Right atrium auricular region (tissue), 2 donors: ENCODE measurements at regions not wholly inside any gene's neighbourhood (a gene's known extent, or its start where the extent isn't known, plus 50 kb on each side); places are given as distances from the start of the nearest gene placed in this dataset.

ENCODE experiments used
- DNase-seq: peaks from one replicate; pipeline ENCODE4 v3.0.0-alpha.2; 2019; ENCODE audit warnings: low spot score
- H3K27ac ChIP-seq, 2 donors: fragments of 200-600 bp; sonication (generic); 1 replicate in 1 of 2; 2 replicates in 1 of 2; pipeline ENCODE4 v1.5.1; 2016 to 2019
- H3K27me3 ChIP-seq, 2 donors: fragments of 200-600 bp; sonication (generic); one replicate each; pipeline versions ENCODE4 v1.5.1 to v1.6.0; 2017 to 2019
- H3K36me3 ChIP-seq: fragments of 200-600 bp; sonication (generic); one replicate; pipeline ENCODE4 v1.5.1; 2016
- H3K4me1 ChIP-seq, 2 donors: fragments of 200-600 bp; sonication (generic); one replicate each; pipeline versions ENCODE4 v1.5.1 to v1.6.0; 2017 to 2019
- H3K4me3 ChIP-seq, 2 donors: fragments of 200-600 bp; sonication (generic); 1 replicate in 1 of 2; 2 replicates in 1 of 2; pipeline ENCODE4 v1.5.1; 2017 to 2019; ENCODE audit warnings: mild to moderate bottlenecking in 1 of 2, moderate library complexity in 1 of 2
- H3K9me3 ChIP-seq, 2 donors: fragments of 200-600 bp; sonication (generic); one replicate each; pipeline ENCODE4 v1.5.1; 2019
- CTCF ChIP-seq, 2 donors: fragments of 200-600 bp; sonication (generic); IDR thresholded peaks; one replicate each; pipeline ENCODE4 v1.5.1; 2019; ENCODE audit warnings: antibody characterized with exemption in 2 of 2

DNA sequence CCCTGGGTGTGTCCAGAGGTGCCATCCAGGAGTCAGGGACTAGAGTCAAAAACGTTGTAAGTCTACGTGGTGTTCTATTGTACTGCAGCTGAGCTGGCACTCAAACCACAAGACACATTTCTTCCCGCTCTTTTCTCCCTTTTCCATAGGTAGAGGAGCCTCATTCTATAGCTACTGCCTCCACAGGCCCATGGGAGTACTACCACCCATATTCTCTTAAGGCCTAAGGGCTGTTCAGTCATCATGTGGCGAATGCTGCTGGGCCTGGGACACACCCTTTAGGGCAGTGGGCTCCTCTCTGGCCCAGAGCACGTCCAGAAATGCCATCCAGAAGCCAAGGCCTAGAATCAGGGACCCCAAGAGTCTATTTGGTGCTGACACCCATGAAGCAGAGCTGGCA lies 1271.7 kb downstream of the CNTNAP5 start:
- Histone ChIP-seq H3K4me3 (no peak overlapping the region), H3K4me1 (no peaks in the 10 kb centered on the region), H3K27ac (no peak overlapping the region), H3K36me3 (no peaks in the 10 kb centered on the region), H3K9me3 (peaks cover 0 to 14% of the 10 kb centered on the region in 2 donors), H3K27me3 (no peaks in the 10 kb centered on the region)
- DNase-seq: no peak
- no peak for TF ChIP-seq CTCF (IDR thresholded peaks at IDR 0.05)

DNA sequence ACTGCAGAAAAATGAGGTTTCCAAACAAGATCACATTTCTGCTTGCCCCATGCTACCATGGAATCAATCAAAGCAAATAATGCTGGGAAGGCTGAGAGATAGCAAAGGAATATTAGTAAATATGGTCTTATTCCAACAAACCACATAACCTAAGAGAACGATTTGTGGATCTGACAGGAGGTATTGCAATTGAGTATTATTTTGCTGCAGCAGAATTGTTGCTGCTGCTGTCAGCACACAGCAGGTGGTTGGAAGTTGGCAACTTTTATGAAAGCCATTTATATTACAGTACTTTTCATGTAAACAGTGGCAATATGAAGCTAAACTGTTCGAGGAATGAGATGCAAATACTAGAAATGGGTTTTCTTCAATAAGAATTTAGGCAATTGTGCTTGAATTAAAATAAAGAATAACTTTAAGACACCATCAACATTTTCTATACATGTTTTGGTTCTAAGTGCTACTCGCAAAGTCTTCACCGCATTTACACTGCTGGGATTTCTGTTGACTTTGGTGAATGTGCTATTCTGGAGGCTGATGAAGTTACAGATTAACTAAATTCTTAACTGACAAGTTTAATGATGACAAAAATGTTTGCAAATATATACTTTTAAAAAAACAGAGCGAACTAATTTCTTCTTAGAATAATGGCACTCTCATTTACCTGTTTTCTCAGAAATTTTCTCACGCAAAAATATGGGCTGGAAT lies 1285.7 kb downstream of the CNTNAP5 start:
- Histone ChIP-seq H3K36me3 (no peaks in the 10 kb centered on the region), H3K4me3 (no peak overlapping the region), H3K27ac (no peak overlapping the region), H3K4me1 (no peaks in the 10 kb centered on the region), H3K27me3 (no peaks in the 10 kb centered on the region), H3K9me3 (no peaks in the 10 kb centered on the region)
- TF ChIP-seq CTCF (IDR thresholded peaks at IDR 0.05): no peak
- no peak for DNase-seq

GRCh38 chr2:125312342-125312741 lies 1287.3 kb downstream of the CNTNAP5 start:
- no peaks in the 10 kb centered on the region for H3K4me1 ChIP-seq
- no peak overlapping the region for H3K27ac ChIP-seq
- no peak for DNase-seq
- TF ChIP-seq CTCF (IDR thresholded peaks at IDR 0.05): no peak
- no peaks in the 10 kb centered on the region for H3K9me3 ChIP-seq
- H3K36me3 ChIP-seq: no peaks in the 10 kb centered on the region
- H3K4me3 ChIP-seq: no peak overlapping the region
- no peaks in the 10 kb centered on the region for H3K27me3 ChIP-seq

GRCh38 chr2:125313806-125314205 lies 1288.7 kb downstream of the CNTNAP5 start:
- Histone ChIP-seq H3K36me3 (no peaks in the 10 kb centered on the region), H3K27me3 (no peaks in the 10 kb centered on the region), H3K4me3 (no peak overlapping the region), H3K9me3 (no peaks in the 10 kb centered on the region), H3K4me1 (no peaks in the 10 kb centered on the region), H3K27ac (no peak overlapping the region)
- DNase-seq: no peak
- TF ChIP-seq CTCF (IDR thresholded peaks at IDR 0.05): no peak

DNA sequence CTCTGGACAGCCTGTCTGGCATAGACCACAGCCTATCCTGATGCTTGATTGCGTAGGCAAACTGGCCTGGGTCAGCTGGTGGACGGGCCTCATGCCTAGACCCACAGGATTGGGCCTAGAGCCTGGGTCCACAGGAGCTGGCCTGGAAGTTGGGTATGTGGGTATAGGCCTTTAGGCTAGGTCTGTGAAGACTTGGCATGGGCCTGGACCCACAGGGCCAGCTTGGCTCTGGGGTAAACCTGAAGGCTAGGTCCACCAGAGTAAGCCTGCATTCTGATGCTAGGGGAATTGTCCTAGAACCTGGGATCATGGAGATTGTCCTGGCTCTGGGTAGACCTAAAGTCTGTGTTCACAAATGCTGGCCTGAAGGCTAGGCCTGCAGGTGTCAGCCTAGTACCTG lies 1293.7 kb downstream of the CNTNAP5 start:
- no peak overlapping the region for H3K4me3 ChIP-seq
- TF ChIP-seq CTCF (IDR thresholded peaks at IDR 0.05): no peak
- H3K36me3 ChIP-seq: no peaks in the 10 kb centered on the region
- H3K27ac ChIP-seq: no peak overlapping the region
- DNase-seq: no peak
- no peaks in the 10 kb centered on the region for H3K9me3 ChIP-seq
- no peaks in the 10 kb centered on the region for H3K4me1 ChIP-seq
- no peaks in the 10 kb centered on the region for H3K27me3 ChIP-seq

DNA sequence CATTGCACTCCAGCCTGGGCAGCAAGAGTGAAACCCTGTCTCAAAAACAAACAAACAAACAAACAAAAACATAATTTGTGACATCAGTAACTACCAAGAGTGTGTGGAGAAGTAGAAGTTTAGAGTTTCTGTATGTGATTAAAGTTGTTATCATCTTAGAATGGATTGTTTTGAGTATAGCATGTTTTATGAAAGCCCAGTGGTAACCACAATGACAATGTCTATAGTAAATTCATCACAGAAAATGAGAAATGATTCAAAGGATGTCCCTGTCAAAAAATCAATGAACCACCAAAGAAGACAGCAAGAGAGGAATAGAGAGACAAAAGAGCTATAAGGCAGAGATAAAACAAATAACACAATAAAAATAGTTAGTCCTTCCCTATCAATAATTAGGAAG lies 1299.2 kb downstream of the CNTNAP5 start:
- no peak overlapping the region for H3K27ac ChIP-seq
- H3K9me3 ChIP-seq: no peaks in the 10 kb centered on the region
- DNase-seq: no peak
- no peak for TF ChIP-seq CTCF (IDR thresholded peaks at IDR 0.05)
- H3K4me3 ChIP-seq: no peak overlapping the region
- H3K4me1 ChIP-seq: no peaks in the 10 kb centered on the region
- H3K27me3 ChIP-seq: no peaks in the 10 kb centered on the region
- H3K36me3 ChIP-seq: no peaks in the 10 kb centered on the region
